Progenitor cell of endocrine pancreas (in vitro differentiated cells): ENCODE measurements at regions not wholly inside any gene's neighbourhood (a gene's known extent, or its start where the extent isn't known, plus 50 kb on each side); places are given as distances from the start of the nearest gene placed in this dataset.

Experiments used
- DNase-seq: peaks from one replicate; pipeline ENCODE4 v3.0.0; 2021; ENCODE audit warnings: low spot score; ENCODE audit not compliant: unreplicated experiment
- H3K27ac Mint-ChIP-seq: 2 replicates; pipeline ENCODE4 v1.8.0; 2021; ENCODE audit warnings: mild to moderate bottlenecking, moderate library complexity, mixed read lengths
- H3K27me3 Mint-ChIP-seq: 2 replicates; pipeline ENCODE4 v1.8.0; 2021; ENCODE audit warnings: mixed read lengths
- H3K36me3 Mint-ChIP-seq: 2 replicates; pipeline ENCODE4 v1.8.0; 2022; ENCODE audit warnings: mixed read lengths; ENCODE audit not compliant: insufficient read depth
- H3K4me1 Mint-ChIP-seq: 2 replicates; pipeline ENCODE4 v1.8.0; 2021; ENCODE audit warnings: low read depth, mixed read lengths
- H3K4me3 Mint-ChIP-seq: 2 replicates; pipeline ENCODE4 v1.8.0; 2021; ENCODE audit warnings: low read depth, mild to moderate bottlenecking, moderate library complexity, mixed read lengths
- H3K9me3 Mint-ChIP-seq: 2 replicates; pipeline ENCODE4 v1.8.0; 2021; ENCODE audit warnings: low read depth, mixed read lengths
- TF ChIP-seq, protein P1 (sequence below): fragments of 200-600 bp; sonication (generic); IDR thresholded peaks from one replicate; pipeline ENCODE4 v1.5.0; 2021; ENCODE audit warnings: antibody characterized with exemption, mild to moderate bottlenecking; ENCODE audit not compliant: unreplicated experiment

DNA sequence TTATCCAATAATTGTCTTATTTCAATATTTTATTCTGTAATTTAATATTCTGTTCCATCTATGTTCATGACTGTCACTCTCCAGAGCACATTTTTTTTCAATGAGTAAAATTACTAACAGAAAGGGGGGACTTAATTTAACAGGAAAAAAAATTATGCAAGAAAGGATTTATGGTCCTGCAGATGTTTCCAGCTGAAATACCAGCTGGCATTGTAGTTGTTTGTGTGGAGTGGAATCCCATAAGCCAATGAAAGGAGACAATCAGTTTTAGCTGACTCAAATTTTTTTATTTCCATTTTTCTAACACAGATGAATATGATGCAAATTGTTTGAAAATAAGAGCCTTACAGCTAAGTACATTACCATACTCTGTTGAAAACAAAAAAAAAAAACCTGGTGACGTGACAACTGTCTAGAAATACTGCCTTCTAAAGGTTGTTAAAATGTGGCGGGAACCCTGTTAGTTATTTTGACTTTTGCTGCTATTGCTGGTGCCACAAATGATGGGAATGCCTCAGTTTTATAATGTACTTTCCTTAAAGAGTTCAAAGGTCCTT lies 389.1 kb downstream of the ETS1 start:
- TF ChIP-seq, protein P1, sequence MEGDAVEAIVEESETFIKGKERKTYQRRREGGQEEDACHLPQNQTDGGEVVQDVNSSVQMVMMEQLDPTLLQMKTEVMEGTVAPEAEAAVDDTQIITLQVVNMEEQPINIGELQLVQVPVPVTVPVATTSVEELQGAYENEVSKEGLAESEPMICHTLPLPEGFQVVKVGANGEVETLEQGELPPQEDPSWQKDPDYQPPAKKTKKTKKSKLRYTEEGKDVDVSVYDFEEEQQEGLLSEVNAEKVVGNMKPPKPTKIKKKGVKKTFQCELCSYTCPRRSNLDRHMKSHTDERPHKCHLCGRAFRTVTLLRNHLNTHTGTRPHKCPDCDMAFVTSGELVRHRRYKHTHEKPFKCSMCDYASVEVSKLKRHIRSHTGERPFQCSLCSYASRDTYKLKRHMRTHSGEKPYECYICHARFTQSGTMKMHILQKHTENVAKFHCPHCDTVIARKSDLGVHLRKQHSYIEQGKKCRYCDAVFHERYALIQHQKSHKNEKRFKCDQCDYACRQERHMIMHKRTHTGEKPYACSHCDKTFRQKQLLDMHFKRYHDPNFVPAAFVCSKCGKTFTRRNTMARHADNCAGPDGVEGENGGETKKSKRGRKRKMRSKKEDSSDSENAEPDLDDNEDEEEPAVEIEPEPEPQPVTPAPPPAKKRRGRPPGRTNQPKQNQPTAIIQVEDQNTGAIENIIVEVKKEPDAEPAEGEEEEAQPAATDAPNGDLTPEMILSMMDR: no peak
- H3K9me3 Mint-ChIP-seq: no peaks in the 10 kb centered on the region
- no peak for DNase-seq
- no peak overlapping the region for H3K27ac Mint-ChIP-seq
- no peaks in the 10 kb centered on the region for H3K36me3 Mint-ChIP-seq
- H3K4me3 Mint-ChIP-seq: no peak overlapping the region
- H3K27me3 Mint-ChIP-seq: peaks cover 10% of the 10 kb centered on the region
- H3K4me1 Mint-ChIP-seq: peaks cover 2% of the 10 kb centered on the region

- H3K4me1 Mint-ChIP-seq: peaks cover 2% of the 10 kb centered on the region
- no peaks in the 10 kb centered on the region for H3K9me3 Mint-ChIP-seq
- H3K4me3 Mint-ChIP-seq: no peak overlapping the region
- TF ChIP-seq, protein P1: no peak
- H3K27me3 Mint-ChIP-seq: peaks cover 13% of the 10 kb centered on the region
- H3K27ac Mint-ChIP-seq: no peak overlapping the region
- no peaks in the 10 kb centered on the region for H3K36me3 Mint-ChIP-seq
- no peak for DNase-seq
Observed at GRCh38 chr11:128196235-128196634, 391.1 kb downstream of the ETS1 start.

GRCh38 chr11:128195756-128196155 lies 391.6 kb downstream of the ETS1 start:
- Mint-ChIP-seq H3K4me3 (no peak overlapping the region), H3K9me3 (no peaks in the 10 kb centered on the region), H3K4me1 (peaks cover 2% of the 10 kb centered on the region), H3K36me3 (no peaks in the 10 kb centered on the region), H3K27ac (no peak overlapping the region), H3K27me3 (peaks cover 14% of the 10 kb centered on the region)
- TF ChIP-seq, protein P1: no peak
- no peak for DNase-seq

GRCh38 chr11:128195057-128195751 lies 392.2 kb downstream of the ETS1 start:
- TF ChIP-seq, protein P1: no peak
- no peak overlapping the region for H3K4me3 Mint-ChIP-seq
- H3K9me3 Mint-ChIP-seq: no peaks in the 10 kb centered on the region
- no peak overlapping the region for H3K27ac Mint-ChIP-seq
- H3K27me3 Mint-ChIP-seq: peaks cover 14% of the 10 kb centered on the region
- H3K36me3 Mint-ChIP-seq: no peaks in the 10 kb centered on the region
- DNase-seq: no peak
- peaks cover 2% of the 10 kb centered on the region for H3K4me1 Mint-ChIP-seq

DNA sequence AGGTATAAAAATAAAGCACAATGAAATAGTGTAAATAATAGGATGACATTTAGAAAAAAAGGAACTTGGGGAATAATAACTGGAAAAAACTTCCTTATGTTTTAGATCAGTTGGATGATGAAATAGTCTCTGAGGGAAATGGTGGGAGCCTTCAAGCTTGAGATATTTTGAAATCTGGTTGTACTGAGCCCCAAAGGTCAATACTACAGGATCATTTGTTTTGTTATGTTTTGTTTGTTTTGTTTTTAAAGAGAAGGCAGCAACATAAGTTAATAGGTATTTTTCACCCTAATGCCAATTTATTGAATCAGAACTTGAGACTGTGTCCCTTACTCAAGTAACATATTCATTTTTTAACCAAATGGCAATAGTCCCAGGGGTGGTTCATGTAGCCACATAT lies 393.1 kb downstream of the ETS1 start:
- TF ChIP-seq, protein P1: no peak
- Mint-ChIP-seq H3K9me3 (no peaks in the 10 kb centered on the region), H3K36me3 (no peaks in the 10 kb centered on the region), H3K27ac (no peak overlapping the region), H3K4me1 (peaks cover 2% of the 10 kb centered on the region), H3K4me3 (no peak overlapping the region), H3K27me3 (peaks cover 14% of the 10 kb centered on the region)
- DNase-seq: no peak
